ENCODE measurements at regions not wholly inside any gene's neighbourhood (a gene's known extent, or its start where the extent isn't known, plus 50 kb on each side); places are given as distances from the start of the nearest gene placed in this dataset.
A peak's percentile ranks its signal among the peaks of the same experiment; 100 is the strongest.
"Not testable (repeated sequence)": the region's sequence is repeated elsewhere in the genome, so short reads cannot be mapped to it uniquely, and the experiment has no call there.

DNA sequence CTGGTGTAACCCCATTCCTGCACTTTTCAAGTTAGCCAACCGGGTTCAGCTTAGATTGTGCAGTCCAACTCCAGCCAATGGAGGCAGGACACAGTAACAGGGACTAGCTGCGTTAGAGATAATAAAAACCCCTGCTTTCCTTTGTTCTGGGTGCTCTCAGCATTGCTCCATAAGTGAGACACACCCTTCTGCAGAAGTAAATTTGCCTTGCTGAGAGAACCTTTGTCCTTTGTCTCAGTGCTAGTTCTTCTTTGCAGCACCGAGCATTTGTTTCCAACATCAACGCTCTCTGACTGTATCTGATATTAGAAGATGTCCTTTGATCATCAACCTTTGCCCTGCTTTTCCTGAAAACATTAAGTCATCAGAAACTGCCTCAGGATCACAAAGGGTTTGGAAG, 169.5 kb upstream of the OR13F1 start:
- no peak for DNase-seq

DNA sequence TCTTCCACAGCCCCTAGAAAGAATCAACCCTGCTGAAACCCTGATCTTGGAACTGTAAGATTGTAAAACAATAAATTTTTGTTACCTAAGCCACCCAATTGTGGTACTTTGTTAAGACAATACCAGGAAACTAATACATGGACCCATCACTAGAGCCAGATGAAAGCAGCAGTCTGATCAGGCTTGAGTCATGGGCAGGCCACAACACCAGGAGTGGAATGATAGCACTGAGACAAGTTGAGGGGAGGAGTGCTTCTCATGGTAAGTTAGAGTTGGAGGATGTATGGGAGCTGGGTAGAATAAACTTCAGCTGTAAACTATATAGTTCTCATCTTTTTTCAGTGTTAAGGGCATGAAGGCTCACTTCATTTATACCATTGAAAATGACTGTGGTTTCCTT, 164.4 kb upstream of the OR13F1 start:
- DNase-seq: no peak

DNA sequence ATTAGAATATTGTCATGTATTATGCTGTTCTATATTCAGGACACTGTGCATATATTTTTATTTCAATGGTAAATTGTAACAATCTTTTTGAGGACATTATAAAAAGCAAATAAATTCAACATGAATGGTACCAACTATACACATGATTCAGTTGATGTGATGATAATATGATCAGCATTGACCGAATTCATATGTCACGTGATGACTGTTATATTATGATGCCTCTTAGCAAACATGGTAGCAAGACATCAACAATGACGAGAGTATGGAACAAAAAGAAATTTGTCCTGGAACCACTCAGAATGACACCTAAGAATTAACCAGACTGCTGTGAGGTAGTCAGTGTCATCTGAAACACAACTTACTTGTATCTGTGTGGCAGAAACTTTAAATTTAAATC, 161.5 kb upstream of the OR13F1 start:
- no peak for DNase-seq

DNA sequence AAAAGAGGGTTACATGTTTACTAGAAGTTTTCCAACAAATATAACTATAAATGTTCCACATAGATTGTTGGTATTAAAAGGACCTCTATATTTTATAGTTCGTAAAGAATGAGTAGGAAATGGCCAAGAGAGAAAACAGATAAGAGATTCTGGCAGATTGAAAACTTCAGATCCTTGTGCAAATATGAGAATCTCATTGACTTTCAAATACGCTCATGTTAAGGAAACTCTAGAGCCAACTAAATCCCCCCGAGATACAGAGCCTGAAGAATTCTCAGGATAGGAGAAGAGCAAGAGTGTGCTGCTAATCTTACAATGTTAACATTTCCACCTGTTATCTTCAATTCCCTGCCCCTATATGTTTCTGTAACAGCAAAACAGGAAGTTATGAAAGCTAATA, 159.0 kb upstream of the OR13F1 start:
- no peak for DNase-seq

DNA sequence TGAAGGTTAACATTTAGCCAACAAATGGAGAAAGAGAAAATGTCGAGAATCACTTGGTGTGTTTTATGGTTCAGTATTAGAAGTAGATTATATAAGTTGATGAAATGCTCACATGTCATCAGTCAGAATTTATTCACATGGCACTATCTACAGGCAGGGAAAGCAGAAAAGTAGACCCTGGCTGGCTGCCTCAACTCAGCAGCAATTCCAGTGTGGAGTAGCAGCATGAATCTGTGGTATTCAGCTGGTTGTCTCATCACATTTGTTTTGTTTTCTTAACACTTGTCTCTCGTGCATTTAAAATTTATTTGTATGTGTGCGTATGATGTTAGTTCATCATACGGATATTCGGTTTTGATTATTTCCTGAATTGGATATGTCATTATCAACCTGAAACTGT, 153.5 kb upstream of the OR13F1 start:
- no peak for DNase-seq

DNA sequence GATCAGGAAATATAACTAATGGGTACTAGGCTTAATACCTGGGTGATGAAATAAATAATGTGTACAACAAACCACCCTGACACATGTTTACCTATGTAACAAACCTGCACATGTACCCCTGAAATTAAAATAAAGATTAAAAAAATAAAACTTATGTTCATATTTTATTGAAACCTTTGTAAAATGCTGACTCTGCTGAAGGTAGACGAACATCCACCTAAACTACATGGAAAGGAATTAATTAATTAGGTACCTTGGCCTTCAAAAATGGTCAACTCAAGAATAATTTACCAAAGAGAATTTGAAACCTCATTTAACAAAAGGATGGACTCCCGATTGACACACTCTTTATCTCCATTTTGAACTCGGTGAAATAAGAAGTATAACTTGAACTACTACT, 152.3 kb upstream of the OR13F1 start:
- DNase-seq: no peak

DNA sequence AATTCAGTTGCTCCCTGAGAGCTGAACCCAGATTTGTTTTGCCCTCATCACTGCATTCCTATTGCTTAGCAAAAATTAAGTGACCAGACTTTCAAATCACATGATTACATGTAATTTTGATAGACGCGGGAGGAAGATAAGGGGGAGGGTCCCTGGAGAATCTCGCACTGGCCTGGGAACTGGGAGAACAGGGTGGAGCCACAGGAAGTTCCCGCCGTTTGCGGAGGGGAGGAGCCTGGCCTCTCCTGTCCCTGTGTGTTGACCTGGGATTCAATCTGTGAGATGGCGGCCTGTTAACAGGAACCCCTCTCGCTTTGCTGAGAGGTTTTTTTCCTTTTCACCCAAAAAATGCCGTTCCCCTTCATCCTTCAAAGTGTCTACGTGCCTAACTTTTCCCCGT, 142.9 kb upstream of the OR13F1 start:
- DNase-seq: no peak

DNA sequence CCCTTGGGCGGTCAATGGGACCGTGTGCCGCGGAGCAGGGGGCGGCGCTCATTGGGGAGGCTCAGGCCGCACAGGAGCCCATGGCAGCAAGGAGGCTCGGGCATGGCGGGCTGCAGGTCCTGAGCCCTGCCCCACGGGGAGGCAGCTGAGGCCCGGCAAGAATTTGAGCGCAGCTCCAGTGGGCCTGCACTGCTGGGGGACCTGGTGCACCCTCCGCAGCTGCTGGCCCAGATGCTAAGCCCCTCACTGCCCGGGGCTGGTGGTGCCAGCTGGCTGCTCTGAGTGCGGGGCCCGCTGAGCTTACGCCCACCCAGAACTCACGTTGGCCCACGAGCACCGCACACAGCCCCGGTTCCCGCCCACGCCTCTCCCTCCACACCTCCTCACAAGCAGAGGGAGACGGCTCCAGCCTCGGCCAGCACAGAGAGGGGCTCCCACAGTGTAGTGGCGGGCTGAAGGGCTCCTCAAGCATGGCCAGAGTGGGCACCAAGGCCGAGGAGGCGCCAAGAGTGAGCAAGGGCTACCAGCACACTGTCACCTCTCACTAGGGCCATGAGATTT, 141.1 kb upstream of the OR13F1 start:
- no peak for DNase-seq

DNA sequence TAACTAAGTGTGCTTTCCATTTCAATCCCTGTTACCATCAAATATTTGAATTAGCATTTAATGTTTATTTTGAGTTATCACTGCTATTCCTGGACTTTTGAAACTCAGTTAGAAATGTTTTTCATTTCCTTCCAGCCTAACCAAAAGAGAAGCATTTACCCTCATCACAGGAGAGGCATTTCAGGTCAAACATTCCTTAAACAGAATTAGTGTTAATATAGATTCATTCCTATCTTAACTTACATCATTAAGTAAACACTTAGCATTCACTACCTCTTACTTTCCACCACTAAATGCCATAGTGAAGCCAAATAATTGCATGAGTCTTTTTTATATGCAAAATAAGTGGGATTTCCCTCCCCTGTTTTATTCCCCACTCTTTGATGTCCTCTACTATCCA, 136.6 kb upstream of the OR13F1 start:
- DNase-seq: no peak

DNA sequence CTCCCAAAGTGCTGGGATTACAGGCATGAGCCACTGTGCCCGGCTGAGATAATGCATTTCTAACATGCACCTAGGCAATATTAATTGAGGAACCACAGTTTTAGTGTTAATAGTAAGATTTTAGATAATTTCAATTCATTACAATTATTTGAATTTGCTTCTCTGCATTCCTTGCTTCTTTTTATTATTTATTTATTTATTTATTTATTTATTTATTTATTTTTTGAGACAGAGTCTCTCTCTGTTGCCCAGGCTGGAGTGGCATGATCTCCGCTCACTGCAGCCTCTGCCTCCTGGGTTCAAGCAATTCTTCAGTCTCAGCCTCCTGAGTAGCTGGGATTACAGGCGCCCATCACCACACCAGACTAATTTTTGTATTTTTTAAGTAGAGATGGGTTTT, 135.7 kb upstream of the OR13F1 start:
- not testable (repeated sequence) for DNase-seq

DNA sequence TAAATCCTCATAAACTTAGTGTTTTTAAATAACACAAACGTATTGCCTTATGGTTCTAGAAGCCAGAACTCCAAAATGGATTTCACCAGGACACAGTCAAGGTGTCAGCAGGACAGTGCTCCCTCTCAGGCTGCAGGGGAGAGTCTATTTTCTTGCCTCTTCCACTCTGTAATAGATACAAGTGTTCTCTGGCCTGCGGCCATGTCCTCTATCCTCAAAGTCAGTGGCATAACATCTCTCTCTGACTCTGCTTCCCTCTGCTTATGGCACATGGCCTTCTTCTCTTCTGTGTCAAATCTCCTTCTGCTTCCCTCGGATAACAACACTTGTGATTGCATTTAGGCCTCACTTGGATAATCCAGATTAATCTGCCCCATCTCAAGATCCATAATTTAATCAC, 129.4 kb upstream of the OR13F1 start:
- DNase-seq: no peak

DNA sequence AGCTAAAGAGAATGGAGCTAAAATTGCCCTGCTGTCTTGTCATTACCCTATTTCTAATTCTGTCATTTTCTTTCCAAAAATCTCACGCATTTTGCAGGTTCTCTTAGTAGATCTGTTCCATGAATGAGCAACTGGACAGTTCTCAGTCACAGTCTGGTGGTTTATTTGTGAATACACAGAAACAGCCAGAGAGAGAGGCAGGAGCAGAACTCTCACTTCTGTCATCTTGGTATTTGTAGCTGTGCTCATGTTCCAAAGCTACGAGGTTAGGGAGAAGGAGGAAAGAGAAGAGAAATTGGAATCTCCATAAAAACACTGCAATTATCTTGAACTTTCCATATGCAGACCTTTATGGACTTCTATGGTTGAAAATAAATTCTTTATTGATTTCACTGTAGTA, 118.0 kb upstream of the OR13F1 start:
- no peak for DNase-seq

DNA sequence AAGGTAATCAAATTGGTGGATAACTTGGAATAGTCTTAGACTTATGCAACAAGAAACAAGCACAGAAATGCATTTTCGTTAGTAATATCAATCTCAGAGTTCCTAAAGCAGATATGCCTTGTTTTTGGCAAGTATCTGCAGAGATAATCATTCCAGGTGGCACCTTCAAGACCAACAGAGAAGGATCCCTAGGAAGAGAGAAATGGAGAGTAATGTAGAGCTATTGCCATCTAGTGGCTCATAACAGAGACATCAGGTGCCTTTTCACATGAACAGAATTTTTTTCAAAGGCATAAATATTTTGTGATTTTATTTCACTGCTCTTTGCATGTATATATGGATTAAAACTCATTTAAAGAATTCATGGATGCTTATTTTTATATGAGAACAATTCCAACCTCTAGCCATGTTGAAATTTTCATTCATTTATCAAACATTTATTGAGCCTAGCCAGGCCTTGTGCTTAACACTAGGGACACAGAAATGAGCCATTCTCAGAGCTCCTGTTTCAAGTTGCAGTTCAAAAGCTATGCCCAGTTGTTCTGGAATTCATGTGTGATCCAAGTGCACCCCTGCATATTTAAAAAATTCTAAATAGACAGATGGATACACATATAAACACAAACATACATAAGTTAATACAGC, 117.5 kb upstream of the OR13F1 start:
- peak; percentile 71 for DNase-seq

DNA sequence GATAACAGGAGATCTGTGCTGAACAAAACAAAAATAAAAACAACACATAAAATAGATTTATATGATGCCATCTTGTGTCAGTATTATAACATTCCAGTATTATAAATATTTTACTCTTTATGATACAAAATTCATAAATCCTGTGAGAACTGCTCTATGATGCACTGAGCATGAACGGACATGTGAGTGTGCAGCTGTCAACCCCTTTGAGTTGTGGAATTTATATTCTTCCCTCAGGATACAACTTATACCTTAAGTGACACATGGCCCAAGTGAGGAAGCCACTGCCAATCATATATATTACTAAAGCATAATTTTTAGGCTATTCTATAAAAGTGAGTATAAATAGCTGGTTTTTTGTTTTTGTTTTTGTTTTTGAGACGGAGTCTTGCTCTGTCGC, 116.0 kb upstream of the OR13F1 start:
- DNase-seq: no peak

DNA sequence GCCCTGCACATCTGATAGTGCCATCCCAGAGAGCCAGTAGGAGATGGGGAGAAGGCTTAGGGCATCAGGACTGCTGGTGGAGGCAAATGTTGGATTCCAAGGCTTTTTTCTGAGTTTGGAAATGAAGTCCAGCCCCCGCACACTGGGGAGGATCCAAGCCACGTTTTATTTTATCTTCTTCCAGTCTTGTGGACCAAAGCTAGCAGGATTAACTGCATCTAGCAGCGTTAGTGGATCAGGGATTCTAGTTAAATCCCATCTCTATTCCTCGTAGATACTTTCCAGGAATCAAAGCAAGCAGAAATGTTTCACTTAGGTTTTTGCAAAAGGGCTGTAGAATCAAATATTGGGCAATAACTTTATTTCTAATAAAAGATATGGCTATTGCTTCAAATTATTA, 114.7 kb upstream of the OR13F1 start:
- DNase-seq: no peak

DNA sequence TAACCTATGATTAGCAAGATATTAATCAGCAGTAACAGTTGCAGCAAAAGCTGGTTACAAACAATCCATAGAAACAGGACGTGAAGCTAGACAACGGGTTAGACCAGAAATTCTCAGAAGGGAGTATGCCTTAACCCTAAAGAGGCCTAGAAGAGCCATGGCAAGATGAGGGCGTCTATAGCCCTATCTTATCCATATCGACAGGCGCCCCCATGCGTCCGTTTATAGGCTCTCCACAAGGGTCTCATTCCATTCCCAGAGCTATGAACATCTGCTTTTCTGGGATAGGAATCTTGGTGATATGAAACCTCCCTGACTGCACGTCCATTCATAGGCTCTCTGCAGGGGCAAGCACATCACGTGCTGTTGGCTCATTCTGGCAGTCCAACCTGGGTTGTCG, 109.2 kb upstream of the OR13F1 start:
- DNase-seq: peak; percentile 26

DNA sequence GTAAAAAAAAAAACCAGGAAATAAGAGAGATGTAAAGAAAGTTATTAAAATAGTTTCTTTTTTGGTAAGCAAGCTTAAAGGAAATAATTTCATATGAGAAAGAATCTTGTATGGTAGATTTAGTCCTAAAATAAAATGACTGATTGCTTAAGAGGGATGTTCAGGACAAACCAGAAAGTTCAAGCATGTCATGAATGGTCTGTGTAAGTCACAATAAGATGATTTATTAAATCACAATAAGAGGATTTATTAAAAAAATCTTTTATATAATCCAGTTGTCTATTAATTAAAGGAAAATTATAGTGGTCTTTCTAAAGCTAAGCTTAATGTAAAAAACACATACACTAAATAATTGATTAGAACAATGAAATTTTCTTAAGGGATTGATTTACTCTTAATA, 91.8 kb upstream of the OR13F1 start:
- peak; percentile 44 for DNase-seq

DNA sequence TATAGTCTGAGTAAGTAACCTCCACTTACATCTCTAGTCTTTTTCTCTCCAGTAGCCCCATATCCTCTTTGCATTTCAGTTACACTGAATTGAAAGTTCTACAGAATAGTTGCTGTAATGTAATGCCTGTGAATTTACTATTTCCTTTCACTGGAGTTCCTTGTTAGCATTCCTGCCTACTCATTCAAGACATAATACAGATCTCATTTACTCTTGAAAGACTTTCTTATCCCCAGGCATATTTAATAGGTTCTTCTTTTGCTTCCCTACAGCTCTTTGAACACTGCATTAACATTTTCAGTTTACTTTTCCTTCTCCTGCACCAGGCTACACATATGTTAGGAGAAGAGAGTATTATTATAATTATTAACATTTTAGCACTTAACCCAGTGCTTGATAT, 87.6 kb upstream of the OR13F1 start:
- DNase-seq: no peak

DNA sequence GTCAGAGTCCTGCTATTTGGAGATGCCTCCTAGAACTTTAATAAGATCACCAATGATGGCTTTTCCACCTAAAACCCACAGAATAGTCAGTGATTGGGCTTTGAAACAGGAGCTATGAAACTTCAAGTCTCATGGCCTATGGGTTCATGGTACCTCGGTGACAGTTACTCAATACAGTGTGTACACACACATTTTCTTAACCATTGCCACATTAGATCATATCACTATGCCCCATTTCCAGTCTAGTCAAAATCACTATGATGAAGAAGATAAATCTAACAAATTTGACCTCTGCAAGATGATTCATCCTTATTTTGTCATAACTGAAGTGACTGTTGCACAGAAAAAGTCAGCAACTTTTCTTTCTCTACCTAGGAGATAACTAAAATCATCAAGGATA, 86.8 kb upstream of the OR13F1 start:
- DNase-seq: no peak

DNA sequence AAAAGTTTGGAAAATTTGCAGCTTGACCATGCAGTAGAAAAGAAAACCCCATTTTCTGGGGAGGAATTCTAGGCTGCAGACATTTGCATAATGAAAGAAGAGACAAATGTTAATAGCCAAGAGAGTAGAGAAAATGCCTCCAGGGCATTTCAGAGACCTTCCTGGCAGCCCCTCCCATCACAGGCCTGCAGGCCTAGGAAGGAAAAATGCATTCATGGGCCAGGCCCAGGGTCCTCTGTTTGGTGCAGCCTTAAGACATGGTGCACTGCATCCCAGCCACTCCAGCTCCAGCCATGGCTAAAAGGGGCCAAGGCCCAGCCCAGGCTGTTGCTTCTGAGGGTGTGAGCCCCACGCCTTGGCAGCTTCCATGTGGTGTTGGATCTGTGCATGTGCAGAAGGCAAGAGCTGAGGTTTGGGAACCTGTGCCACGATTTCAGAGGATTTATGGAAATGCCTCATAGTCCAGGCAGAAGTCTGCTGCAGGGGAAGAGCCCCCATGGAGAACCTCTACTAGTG, 75.0 kb upstream of the OR13F1 start:
- no peak for DNase-seq

DNA sequence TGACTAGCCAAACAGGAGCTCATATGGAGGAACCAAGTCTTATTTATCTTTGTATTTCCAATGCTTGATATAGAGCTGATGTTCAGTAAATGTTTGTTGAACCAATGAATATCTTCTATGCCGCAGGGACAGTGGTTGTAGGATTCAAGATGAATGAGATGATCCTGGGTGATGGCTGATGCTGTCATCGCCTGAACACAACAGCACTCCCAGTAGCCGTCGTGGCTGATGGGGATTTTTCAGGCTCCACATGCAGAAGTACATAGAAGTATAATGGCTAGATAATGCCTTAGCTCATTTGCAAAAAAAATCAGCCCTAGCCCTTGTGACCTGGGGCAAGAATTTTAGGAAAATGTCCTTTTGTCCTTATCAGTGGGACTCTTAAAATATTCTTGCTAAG, 69.0 kb upstream of the OR13F1 start:
- DNase-seq: no peak

DNA sequence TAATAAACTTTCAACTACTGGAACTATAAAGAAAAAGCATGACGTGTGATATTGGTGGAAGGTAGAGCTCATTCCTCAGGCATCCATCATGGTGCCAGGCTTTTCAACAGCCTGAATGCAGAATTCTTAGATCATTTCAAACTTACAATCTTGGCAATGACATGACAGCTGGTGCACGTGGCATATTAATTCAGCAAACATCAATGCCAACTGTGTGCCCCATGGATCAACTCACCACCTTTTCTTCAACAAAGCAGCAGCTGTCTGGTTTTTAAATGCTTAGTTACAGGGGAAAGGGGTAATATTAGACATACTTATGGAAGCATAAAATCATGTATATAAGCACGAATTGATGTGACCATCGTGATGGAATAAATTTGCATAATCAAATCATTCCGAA, 56.0 kb upstream of the OR13F1 start:
- DNase-seq: no peak
